NK-92 treated with Interleukin-12 subunit alpha and Interleukin-12 subunit beta, amount 100 ng/mL, for 24 hours (cell line): ENCODE measurements at regions not wholly inside any gene's neighbourhood (a gene's known extent, or its start where the extent isn't known, plus 50 kb on each side); places are given as distances from the start of the nearest gene placed in this dataset.

Experiments
- DNase-seq: peaks from one replicate; lab custom pipeline; 2025; lab: John Stamatoyannopoulos, UW

DNA sequence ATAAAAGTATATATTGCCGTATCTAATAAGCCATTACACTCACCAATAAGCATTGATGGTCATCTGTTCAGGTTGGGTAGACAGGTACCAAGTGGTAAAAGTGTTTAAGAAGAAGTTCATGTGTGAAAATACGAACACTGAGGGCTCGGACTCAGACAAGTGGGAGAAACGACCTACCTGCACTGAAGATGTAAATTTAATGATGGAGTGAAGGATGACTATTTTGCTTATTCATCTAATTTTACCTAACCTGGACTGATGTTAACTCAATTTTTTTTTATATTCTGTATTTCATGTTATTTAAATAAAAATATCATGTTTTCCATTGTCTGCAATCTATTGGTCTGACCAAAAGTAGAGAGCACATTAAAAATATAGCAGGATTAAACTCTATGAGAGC, 469.1 kb upstream of the BTBD3 start:
- no peak for DNase-seq

DNA sequence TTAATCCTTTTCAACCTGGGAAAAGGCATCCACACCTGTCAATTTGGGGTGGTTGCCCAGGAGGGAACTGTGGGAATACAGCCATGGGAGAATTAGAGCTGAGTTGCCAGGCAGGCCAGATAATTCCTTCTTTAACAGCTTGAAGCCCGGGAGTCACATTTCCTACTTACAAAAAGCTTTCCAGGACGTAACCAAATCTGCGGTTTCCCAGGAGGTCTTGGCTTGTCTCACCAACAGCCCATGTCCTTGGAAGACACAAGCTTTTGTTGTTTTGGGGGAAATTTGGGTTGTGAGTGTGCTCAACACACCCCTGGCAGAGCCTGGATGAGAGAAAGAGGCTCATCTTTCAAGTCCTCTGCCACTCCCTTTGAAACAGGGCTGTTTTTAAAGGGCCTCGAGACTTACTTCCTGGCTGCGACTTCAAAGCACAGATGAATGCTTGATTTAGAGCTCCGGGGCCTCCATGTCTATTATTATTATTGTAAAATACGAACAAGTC, 465.9 kb upstream of the BTBD3 start:
- no peak for DNase-seq

DNA sequence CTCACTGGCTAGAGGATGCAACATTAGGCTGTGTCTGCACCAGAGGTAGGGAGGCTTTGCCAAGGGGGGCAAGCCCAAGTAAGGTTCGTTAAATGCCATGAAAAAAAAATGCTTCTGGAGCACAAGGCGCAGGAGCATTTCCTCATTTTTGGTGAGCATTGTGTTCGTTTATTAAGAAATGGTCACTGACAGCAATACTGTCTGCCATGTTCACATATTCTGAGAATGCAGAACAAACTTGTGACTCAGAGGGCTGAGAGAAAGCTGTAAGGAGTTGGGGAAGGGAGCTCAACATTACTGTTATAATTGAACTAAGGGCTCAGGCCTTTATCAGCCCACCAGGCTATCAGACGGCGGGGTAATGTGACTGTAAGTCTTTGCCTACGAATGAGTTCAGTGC, 465.4 kb upstream of the BTBD3 start:
- DNase-seq, result no peak

DNA sequence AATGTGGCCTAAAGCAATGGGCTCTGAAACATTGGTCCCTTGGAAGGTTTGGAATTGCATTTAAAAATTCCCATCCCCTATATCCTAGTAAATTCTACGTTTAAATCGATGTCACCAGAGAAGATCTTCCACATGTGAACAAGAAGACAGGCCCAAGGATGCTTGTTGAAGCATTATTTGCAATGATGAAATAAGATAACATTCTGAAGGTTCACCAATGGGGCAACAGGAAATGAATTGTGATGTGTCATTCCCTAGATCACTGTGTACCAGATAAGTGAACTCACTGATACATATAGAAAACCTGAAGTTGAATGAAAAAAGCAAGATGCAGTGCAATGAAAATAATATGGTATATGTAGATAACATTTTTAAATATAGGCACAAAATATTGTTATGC, 464.3 kb upstream of the BTBD3 start:
- no peak for DNase-seq

DNA sequence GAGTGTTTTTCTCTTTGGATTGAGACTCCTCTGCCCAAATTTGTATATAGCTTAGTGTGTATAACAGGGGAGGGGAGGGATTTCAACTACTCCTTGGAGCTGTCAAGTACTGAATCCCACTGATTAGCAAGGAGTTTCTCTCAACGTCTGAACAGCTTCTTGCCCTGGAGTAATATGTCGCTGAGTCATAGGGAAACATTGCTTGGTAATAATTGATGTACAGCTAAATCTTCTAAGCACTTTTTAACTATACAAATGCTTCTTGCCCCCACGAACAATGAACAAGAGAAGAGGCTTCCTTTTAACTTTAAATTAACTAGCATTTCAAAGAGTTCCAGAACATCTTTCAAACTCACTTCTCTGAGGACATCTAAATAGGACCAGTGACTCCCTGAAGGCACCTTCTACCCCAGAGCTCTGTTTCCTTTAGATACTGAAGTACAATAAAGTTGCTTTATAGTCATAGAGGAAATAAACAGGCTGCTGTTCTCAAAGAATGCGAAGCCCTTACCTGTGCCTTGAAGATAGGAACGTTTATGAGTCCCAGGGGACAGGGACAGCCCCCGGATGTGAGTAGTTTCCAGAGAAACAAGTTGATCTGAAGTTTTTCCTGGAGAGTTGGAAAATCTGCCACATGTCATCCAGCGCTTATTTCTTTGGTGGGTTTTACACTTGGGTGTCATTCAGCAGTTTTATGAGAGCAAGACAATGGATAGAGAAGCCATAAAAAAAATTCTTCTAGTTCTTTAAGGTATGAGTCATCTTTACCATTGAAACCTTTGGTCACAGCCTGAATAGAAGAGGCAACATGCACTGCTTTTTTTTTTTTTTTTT, 462.5 kb upstream of the BTBD3 start:
- peak; percentile 13 for DNase-seq

DNA sequence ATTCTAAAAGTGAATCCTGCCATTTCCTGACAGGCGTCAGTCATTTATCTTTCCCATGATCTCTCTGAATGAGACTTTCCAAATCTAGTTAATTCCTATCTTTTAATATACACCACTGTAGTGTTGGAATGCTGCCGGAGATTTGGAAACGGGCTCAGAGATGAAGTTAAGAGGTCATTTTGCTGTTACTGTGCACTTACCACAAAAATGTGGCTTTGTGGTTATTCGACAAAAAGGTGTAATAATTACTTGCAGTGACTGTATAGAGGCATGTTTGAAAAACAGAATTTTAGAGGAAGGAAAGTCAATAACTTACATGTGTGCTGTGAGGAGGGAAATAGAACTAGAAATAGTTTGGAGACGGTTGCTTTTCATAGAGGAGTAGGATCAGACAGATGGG, 460.2 kb upstream of the BTBD3 start:
- DNase-seq, result no peak

DNA sequence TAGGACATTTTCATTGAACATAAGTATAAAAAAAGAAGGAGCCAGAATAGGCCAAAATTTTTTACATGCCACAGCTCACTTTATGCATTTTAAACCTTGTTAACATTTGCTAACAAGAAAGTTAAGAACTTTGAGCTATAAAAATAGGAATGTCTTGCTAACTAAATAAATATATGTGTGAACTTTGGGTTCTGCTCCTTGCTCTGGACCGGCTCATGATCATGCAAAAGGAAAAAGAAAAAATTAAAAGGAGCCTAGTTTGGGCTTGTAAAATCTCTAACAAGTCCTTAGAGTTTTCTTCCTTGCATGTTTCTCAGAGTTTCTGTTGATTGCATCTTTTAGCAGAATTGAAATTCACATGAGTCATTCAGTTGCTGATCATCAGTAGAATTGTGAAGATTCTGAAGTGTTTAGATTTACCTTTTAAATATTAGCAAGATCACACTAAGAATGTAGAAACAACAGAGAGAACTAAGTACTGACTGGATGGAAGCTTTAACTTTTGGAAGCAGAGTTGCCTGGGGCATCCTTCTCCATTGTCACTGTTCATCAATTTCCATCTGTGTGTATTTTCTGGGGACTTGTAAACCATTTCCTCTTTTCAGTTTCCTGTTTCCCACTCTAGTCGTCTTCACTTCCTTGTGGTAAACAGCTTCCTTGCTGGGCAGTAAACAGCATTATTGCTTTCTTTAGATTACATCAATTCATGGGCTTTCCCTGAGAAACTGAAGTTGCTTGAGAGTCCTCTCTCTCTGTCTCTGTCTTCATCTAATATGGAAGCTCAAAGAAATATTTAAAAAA, 458.4 kb upstream of the BTBD3 start:
- no peak for DNase-seq

DNA sequence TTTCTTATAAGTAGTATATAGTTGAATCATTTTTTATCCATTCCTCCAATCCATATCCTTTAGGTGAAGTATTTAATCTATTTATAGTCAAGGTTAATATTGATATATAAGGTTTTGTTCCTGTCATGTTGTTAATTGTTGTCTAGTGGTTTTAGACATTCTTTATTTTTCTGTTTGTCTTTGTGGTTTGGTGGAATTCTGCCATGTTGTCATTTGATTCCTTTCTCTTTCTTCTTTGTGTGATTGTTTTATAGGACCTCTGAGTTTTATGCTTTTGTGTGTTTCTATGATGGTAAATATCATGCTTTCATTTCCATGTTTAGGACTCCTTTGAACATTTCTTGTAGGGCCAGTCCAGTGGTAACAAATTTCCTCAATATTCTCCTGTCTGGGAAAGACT, 450.3 kb upstream of the BTBD3 start:
- DNase-seq, result no peak

DNA sequence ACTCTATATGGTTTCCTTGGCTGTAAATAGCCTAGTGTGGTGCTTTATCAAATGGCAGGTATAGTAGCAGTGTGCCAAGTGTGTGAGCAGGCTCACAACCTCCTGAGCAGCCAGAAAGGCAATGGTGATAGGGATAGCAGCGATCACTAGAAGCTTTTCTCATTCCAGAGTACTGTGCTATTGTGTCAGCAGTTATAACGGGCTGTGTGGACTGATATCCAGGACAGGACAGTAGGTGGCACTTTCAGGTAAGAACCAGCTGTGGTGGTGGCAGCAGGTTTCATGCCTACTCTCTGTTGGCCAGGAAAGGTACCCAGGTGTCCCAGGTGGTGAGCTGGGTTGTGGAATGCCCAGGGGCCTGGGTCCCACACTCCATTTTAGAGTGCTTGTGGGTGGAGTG, 448.8 kb upstream of the BTBD3 start:
- DNase-seq, result no peak

DNA sequence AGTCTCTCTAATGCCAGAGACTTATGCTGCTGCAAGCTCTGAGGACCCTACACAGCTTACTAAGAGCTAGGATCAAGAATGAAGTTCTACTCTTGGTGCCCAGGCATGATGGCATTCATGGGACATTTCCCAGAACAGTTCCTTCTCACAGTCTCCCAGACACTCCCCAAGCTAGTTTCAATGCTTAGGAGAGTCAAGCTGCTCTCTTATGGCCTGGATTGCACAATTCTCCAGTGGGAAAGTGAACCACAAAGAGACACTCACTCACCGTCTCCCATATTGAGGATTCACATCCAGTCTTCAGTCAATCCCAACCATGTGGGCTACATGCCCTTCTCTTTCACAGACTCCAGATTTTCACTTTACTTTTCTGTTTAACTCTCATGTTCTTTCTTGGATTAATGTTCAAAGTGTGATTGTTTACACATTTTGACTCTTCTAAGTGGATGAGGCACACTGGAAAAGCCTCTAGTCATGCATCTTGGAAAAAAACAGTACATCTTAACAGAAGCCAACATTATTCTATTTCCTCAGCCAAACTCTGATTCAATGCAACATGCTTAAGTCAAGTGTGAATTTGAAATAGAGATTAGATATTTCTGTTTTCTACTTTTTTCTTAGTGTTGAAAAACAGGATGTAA, 447.8 kb upstream of the BTBD3 start:
- DNase-seq, result no peak

DNA sequence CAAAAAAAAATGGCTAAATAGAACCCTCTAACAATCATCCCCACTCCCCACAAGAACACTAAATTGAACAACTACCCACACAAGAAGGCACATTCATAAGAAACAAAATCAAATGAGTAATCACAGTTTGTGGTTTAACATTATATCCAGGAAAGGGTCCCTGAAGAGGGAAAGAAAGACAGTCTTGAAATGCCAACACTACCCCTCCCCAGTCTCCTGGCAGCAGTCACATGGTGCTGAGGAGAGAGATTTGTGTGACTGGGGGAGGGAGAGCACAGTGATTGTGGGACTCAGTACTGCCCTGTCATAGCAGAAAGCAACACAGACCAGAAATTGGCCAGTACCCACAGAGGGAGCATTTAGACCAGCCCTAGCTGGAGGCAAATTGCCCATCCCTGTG, 443.7 kb upstream of the BTBD3 start:
- no peak for DNase-seq

DNA sequence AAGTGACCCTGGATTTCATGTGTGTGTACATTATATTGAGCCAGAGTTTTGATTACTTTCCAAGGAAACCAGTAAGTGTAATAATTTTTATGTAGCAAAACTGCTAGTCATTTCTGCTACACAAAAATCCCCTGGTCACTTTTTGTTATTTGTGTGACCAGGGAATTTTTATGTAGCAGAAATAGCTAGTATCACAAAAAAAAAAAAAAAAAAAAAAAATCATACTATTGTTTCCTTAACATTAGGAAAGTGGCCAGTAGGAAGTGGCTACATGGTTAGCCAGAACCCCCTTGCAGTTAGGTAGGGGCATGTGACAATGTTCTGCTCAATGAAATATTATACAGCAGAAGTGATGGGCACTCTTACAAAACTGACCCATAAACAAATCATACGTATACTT, 434.0 kb upstream of the BTBD3 start:
- no peak for DNase-seq

DNA sequence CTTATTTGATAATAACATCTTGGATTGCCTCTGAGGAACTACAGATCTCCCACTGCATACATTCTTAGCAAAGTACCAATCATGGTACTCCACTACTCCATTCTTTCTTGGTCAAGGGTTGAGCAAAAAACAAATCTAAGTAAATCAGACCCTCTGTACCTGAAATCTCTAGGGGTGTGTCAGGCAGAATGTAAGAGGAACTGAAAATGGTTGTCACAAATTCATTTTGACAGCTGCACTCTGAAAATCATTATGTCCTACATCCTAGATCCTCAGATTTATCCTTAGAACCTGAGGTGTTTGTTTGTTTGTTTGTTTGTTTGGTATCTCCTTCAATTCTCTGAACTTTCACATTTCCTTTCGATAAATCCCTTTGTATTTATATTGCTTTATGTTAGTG, 433.2 kb upstream of the BTBD3 start:
- DNase-seq, result no peak

DNA sequence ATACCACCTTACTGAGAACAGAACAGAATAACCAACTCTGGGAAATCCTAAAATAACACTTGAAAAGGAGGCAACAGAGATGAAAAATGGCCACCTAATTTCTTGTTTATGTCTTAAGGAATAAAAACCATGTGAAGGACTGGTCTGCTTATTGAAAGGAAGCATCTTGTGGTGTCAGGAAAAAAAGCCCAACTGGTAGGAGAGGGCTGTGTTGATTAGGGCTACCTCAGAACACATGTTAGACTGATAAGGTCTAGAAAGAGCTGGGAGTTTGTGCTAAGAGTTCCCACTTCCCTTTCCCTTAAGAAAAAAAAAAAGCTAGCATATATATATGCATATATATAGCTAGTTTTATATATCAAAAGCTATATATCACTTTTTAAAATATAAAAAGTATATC, 425.3 kb upstream of the BTBD3 start:
- no peak for DNase-seq

DNA sequence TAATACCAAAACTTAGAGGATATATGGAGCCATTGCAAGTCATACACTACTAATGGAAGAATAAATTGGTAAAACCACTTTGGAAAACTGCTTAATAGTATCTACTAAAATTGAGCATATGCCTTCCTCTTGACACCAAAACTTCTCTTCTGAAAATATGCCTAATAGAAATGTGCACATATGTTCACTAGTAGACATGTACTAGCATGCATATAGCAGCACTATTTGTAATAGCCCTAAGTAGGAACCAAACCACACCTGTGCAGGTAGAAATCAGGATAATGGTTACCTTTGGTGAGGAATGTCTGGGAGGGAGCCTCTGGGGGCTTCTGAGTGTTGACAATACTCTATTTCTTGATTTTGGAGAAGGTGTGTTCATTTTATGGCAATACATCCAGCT, 424.8 kb upstream of the BTBD3 start:
- DNase-seq, result no peak

DNA sequence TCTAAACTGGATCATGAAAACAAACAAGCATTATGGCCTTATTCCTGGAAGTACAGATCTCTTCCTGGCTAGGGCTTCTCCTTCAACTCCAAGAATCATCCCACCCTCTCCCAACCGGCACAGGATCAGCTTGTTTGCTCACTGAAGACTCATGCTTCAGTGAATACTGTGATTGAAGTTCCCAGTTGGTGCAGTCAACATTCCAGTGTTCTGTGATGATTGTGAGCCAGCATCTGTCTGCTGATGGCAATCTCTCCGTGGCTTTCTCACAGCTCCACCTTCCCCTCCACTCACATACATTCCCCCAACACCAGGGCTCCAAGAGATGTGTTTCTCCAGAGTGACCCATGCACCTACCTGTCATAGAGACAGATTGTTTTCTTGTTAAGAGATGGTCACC, 421.3 kb upstream of the BTBD3 start:
- DNase-seq, result no peak

DNA sequence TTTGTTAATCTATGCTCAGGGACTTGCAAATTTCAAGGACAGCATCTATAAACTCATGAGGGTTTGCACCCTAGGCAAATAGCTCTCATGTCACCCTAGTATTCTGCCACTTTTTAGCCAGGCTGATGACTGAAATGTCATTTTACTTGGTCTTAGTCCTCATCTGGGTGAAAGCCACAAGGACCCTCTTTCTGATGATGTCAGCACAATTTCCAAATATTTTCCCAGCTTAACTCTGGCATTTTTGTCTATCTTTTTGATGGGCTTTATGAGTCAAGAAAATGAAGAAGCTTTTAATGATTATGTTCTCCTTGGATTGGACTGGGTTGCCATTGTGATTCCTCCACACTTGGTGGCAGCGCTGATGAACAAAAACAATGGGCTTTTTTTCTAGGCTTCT, 420.1 kb upstream of the BTBD3 start:
- DNase-seq, result no peak

DNA sequence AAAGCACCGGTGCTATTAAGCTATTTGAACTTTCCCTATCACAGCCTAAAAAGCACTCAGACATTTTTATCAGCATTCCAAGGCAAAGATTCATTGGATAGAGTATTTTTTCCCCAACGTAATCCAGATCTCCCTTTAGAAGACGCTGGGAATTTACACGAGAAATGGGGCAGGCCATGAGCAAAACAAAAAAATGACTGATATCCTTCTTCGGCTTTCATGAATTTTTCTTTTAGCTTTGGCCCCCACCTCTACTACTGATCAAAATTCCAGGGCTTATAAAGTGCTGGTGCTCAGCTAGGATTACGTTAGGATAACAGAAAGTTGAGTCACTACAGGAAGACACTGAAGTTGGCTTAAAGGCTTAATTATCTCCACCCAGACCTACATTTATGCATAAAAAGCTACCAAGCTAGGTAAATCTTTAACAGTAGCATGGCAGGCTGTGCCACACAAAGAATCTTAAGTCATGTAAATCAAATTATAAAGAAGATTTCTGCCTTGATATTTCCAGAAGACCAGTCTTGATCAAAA, 418.5 kb upstream of the BTBD3 start:
- no peak for DNase-seq

DNA sequence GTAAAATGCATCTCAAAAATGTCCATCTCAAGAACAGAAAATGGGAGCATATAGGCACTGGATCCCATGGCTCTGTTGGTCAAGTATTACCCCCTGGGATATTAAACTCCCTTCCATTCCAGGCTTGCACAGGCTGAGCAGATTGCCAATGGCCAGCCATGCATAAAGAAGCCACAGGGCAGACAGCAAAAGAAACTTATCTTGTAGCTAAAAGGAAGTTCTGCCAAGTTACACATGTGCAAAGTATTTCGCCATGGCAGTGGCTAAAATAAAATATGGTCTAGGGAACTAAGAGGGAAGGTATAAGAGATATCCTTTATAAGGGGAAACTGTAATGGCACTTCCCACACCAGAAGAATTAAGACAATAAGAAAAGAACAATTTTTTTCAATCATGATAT, 415.6 kb upstream of the BTBD3 start:
- no peak for DNase-seq

DNA sequence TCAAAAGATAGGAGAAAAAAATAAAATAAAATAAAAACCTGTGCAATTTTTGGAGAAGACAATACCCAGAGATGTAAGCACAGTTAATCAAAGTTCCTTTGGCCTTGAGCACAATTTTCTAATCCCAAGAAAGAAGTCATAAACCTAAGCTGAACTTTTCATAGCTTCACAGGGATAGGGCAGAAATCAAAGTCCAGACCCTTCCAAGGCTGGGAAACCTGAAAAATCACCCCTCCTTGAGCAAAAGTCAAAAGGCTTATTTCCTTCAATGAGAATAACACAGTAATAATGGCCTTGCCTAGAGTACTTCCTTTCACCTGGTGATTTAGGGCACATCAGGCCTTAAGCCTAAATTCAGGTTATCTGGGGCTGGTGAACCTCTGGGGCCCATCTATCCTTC, 415.0 kb upstream of the BTBD3 start:
- no peak for DNase-seq

DNA sequence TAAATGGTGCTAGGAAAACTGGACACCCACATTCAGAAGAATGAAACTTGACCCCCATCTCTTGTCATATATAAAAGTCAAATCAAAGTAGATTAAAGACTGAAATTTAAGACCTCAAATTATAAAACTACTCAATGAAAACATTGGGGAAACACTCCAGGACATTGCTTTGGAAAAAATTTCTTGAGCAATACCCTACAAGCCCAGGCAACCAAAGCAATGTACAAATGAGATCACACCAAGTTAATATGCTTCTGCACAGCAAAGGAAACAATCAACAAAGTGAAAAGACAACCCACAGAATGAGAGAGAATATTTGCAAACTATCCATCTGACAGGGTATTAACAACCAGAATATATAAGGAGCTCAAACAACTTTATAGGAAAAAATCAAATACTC, 407.9 kb upstream of the BTBD3 start:
- DNase-seq, result no peak

DNA sequence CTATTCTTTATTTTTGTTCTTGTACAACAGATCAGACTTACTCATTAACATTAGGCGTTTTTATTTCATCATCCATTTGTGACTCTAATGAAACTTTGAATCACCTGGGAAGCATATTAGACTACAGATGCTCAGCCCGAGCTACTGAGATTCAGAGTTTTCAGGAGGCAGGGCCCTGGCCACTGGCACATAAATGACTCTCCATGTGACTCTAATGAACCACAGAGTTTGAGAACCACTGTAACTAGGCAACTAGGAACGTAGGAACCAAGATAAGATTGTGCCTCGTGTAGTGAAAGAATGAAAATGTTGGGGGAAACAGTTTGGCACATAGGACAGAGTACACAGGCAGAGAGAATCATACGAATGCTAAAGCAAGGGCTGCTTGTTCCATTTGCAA, 405.9 kb upstream of the BTBD3 start:
- DNase-seq, result no peak
